Epithelial cell of prostate (primary cell): ENCODE measurements at regions not wholly inside any gene's neighbourhood (a gene's known extent, or its start where the extent isn't known, plus 50 kb on each side); places are given as distances from the start of the nearest gene placed in this dataset.

Source experiments
- DNase-seq: peaks from one replicate; pipeline ENCODE4 v3.0.0-alpha.2; 2011; ENCODE audit warnings: low read depth, low spot score
- H3K27ac ChIP-seq: fragments of 450-650 bp; 2 replicates; pipeline ENCODE4 v1.5.1; 2017; ENCODE audit warnings: mild to moderate bottlenecking

DNA sequence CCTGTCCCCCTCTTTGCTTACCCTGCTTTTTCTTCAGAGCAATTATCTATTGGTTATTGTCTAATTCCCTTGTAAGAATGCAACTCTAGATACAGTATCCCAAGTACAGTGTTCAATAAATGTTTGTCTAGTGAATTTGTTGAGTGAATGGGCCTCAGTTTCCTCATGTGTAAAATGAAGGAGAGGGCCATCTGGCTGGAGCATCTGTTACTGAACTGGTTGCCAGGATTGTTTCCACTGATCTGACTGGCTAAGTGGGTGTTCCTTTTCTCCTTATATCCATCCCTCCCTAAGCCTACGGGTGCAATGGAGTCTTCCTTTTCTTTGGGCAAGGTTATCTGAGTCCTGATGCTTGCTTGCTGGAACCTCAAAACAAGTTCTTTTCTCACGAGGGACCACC is 185.2 kb upstream of the RPS6KA3 start:
- no peak overlapping the region for H3K27ac ChIP-seq
- no peak for DNase-seq

DNA sequence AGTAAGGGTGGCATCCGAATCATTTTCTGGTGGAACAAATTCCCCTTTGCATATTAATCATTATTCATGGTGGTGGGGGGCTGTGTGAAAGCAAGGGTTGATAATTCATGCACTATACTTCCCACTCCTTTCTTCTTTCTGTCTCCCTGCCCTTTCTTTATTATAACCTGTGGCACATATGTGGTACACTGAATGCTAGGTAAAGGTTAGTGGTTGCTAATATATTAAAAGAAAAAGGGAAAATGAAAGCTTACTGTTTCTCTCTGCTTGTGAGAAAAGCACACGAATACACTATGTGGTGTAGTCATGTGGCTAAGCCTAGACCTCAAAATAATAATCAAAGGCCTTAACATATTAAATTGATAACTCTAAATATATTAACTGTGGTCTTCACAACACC is 178.4 kb upstream of the RPS6KA3 start:
- no peak for DNase-seq
- H3K27ac ChIP-seq: no peak overlapping the region

DNA sequence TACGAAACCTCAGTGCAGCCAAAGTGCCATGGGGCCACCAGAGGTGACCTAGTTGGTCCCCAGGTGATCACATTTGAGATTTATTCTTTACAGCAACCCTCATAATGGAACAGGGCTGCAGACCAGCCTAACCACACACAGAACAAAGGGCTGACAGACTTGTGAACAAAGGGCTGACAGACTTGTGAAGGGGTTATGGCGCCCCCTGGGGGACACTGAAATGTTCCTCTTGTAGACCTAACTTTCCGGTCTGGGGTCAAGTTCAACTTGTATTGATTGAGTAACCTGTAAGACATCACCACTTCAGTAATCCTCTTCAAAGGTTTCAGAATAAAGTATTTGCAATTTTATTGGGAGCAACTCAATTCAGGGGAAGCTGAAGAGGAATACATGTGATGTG is 175.9 kb upstream of the RPS6KA3 start:
- DNase-seq: peak; percentile 39
- H3K27ac ChIP-seq: no peak overlapping the region

DNA sequence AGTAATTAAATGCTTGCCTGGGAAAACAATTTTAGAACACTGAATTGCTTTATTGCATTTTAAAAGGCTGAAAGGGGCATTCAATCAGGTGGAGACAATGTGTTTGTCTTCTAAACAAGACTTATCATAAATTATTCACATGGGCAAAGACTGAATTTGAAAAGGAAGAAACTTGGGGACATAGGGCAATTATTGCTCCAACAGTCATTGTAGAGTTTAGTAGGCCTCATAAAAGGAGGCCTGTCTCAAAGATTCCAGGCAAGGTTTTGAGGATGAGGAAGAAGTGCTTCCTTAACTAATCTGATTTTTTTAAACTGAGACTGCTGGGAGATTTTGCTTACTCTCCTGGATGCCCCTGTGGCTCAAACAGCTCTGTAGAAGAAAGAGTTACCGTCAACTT is 174.4 kb upstream of the RPS6KA3 start:
- H3K27ac ChIP-seq: no peak overlapping the region
- DNase-seq: no peak

DNA sequence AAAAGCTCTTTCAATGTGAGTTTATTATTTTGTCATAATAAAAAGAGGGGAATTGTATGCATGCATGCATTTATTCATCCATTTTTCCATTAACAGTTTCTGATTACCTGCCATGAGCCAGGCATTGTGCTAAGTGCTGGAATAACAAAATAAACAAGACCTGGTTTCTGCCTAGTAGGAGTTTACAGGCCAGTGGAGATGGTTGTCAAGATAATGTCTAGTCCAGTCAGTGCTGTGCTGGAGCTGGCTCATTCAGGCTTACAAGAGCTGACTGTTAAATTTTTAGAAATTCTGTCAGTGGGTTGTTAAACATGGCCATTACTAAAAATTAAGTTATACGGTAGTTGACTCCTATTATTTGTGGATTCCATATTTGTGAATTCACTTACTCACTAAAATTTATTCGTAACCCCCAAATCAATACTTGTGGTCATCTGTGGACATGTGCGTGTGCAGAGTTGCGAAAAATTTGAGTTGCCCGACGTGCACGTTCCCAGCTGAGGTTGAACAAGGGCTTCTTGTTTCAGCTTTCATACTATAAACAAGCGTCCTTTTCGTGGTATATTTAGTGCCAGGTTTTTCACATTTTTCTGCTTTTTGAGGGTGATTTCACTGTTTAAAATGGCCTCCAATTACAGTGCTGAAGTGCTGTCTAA is 172.3 kb upstream of the RPS6KA3 start:
- no peak overlapping the region for H3K27ac ChIP-seq
- DNase-seq: no peak

DNA sequence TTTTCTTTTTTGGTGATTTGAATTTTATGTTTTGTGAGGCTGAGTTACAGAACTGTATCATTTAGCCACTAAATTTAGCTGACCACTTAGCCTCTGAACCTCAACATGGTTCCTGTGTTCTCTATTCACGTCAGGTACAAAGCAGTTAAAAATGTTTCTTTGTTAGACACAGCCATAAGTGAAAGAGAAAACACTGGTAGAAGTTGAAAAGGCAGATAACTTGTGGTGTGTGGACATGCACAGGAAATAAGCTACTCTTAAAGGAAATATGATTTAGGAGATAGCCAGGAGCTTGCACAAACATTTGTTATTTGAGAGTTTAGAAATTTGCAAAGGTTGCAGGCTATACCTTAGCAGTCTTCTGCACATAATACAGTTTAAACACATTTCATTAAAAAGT is 171.0 kb upstream of the RPS6KA3 start:
- DNase-seq: no peak

DNA sequence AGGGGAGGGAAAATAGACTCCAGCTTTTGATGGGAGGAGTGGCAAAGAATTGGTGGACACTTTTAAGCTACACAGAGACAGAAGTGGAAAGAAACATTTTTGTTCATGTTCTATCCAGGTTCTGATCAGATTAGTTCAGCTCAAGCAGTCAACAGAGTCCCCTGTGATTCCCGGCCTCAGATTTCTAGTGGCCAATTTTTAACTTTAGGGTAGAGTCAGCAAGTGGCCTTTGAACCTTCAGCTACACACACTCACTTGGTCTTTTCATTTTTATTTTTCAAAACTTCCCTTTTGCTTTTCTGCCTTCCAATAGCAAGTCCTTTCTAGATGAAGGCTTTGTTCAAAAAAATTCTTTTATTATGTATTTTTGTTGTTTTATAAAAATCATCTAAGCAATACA is 169.2 kb upstream of the RPS6KA3 start:
- DNase-seq: no peak
- H3K27ac ChIP-seq: no peak overlapping the region

More for the DNA sequence above, 171.0 kb upstream of the RPS6KA3 start:
- no peak overlapping the region for H3K27ac ChIP-seq

DNA sequence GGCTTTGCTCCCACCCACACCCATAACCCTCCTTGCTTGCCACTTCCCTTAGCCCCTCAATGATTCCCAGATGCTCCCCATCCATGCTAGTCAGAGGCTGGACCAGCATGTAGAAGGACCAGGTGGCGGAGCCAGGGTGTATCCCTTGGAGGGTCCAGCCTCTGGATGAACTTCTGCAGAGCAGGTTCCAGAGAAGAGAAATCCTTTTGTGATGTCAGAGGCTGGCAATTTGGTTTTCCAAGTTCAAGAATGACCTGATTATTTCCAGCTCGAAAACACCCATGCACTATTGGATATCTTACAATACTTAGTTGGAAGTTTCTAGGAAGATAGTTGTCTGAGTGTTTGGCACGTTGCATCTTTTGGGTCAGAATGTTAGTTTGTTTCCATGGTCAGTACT is 168.3 kb upstream of the RPS6KA3 start:
- no peak overlapping the region for H3K27ac ChIP-seq
- DNase-seq: no peak

DNA sequence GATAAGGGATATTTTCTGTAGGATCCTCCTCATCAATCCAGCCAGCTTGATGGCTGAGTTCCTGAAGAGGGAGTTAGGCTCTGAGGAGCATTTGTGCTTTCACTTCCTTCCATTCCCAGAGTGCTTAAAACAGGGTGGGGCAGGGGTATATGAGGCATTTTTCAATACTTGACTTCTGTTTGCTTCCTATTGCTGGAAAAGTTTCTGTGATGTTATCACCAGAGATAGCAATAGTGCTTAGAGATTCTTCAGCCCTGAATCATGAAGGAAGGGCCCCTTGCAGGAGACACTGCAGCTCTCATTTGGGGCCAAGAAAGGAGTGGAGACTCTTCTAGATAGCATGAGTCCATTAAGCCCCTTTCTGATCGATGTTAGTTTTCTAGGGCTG is 166.7 kb upstream of the RPS6KA3 start:
- H3K27ac ChIP-seq: no peak overlapping the region
- no peak for DNase-seq

DNA sequence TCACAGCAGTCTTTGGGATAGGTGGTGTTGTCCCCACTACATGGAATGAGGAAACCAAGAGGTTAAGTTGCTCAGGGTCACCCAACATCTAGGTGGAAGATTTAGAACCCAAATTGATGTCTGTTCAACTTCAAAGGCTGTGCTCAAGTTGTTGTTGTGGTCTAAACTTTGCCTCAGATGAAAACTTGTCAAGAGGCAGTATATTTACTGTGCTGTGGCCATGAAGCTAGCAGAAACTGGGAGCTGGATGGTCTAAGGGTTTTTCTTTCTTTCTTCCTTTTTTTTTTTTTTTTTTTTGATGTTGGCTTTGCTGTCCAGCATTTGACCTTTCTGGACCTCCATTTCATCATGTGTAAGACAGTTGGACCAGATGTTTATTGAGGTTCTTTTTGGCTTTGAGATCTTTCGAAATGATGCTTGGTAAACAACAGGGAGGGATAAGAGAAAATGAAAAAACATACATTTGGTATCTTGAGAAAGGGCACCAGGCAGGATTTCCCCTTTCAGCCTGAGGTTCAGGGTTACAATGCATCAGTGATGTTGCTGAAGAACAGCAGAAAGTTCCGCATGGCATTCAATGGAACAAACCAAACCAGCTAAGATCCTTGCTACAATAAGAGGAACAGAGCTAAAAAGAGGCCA is 166.2 kb upstream of the RPS6KA3 start:
- no peak for DNase-seq
- H3K27ac ChIP-seq: no peak overlapping the region

DNA sequence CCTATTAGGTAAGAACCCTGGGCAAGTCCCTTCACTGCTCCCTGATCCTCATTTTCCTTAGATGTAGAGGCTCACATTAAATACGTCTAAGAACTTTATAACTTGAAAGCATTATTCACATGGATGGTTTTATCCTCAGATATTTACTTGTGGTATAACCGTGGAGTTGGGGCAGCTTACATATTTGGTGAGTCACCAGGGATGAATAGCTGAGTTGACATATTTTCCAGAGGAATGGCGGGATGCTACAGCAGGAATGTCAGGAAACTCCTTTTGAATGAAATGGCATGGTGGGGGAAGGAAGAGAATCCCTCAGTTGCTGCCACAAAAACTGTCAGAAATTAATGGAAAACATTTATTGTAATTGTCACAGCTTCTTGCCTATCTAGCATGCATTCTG is 165.3 kb upstream of the RPS6KA3 start:
- no peak overlapping the region for H3K27ac ChIP-seq
- no peak for DNase-seq

DNA sequence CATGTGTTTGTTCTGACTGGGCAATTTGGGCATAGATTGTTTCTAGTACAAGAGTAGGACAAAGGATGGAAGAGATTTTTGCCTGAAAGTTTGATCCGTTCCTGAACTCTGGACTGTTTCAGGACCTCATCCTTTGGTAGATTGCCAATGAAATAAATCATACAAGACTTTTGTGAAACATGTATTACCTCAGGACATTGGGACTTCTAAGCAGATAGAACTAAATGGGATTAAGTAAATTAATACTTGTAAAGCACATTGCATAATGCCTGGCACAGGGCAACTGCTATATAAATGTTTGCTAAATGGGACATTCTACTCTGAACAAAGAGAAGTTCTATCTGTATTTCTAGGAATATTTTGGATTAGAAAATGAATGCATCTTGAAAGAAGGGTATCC is 164.8 kb upstream of the RPS6KA3 start:
- H3K27ac ChIP-seq: no peak overlapping the region
- DNase-seq: no peak

DNA sequence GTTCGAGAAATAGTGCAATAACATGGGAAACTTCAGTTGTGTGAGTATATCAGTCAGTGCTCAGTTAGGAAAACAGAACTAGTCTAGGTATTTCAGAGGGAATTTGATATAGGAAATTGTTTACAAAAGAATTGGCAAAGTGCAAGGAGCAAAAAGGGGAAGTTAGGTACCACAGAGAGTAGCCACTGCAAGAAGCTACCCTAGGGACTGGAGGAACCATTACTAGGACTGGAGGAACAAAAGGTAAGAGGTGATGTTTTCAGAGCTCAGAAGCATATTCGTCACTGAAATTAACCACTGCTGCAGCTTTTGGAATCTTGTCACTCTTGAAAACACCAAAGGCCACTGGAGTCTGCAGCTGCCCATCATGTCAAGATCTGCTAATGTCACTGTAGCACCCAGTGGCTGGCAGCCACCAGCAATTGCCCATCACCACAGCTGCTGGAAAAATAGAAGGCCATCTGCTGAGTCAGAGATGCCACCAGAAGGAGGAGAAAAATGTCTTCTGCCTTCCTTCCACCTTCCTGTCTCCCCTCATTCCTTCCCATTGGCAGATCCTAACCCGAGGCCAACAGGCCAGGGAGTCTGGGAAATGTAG is 160.6 kb upstream of the RPS6KA3 start:
- DNase-seq: no peak
- H3K27ac ChIP-seq: no peak overlapping the region

DNA sequence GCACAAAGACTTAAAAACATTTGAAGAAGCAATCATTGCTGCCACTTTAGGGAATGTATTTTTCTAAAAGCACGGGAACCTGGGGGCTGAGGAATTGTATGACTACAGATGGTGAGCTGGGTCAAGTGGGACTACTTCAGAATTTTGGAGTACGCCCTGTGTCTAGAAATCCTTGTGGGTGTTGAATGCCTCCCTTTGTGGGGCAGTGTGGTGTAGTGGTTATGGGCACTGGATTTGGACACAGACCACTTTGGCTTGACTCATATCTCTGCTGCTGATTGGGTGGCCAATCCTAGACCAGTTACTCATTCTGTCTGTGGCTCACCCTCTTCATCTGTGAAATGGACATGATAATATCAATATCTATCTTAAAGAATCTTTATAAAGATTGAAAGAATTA is 155.0 kb upstream of the RPS6KA3 start:
- H3K27ac ChIP-seq: no peak overlapping the region
- DNase-seq: no peak

DNA sequence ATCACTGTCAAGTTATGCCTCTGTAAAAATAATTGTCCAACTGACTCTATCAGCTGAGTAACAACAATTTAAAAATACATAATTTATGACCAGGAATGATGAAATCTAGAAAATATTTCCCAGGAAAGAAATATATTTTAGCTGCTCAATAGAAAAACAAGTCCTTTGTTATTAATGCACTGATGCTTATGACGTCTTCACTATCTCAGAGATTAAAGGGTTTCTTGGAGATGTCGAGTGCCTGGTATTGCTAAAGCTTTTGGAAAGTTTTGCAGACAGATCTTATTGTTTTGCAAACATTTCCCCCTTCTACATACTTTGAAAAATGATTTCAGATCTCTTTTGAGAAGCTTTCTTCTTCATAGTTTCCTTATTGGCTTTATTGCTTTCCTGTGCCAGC is 154.6 kb upstream of the RPS6KA3 start:
- DNase-seq: no peak
- no peak overlapping the region for H3K27ac ChIP-seq

DNA sequence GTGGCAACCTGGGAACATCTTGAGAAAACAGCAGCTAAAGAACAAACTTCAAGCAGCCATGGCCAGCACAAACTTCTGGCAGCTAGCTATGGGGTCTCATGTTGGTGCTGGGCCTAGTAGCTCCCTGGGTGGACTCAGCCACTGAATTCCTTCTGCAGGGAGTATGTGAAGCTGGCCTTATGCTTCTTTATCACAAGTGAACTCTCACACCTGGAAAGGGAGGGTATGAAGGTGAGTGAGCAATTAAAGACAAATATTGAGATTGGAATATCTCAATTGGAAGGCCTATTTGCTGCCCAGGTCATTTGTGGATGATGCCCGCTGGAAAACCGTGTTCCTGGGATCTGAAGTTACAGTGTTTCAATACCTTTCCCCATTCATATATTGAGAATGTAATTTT is 153.3 kb upstream of the RPS6KA3 start:
- H3K27ac ChIP-seq: no peak overlapping the region
- DNase-seq: no peak

DNA sequence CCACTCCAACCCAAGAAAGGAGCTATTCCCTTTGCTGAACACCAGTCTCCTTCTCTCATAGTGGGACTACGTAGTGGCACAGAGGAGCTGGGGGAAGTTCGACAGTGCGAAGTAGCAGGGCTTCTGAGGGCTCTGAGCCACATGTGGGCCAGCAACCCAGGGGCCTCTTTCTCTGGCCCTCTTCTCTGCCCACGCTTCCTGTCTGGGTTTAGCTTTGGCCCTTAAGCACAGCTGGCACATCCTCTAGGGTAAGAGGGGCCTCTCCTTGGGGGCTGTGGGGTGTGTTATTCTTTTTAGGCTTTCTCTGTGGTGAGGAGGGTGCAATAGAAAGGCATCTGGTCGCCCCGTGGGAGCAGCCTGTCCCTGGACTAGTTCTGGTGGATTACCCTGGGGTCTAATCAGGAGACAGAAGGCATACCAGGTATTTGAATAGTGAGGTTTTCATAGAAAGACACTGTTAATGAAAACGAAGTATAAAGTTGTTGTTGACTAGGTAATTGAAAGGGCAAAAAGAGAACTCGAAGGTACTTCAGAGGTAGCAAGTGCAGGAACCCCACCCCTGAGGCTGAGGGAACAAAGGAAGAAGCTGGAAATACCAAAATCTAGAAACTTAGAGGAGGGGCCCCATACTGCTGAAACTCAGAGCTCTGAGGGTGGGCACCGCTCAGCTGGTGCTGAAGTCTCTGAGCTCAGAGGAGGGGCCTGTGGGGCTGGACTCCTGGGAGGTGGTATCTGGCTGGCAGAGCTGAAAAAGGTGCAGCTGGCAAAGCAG is 151.9 kb upstream of the RPS6KA3 start:
- no peak for DNase-seq
- no peak overlapping the region for H3K27ac ChIP-seq

DNA sequence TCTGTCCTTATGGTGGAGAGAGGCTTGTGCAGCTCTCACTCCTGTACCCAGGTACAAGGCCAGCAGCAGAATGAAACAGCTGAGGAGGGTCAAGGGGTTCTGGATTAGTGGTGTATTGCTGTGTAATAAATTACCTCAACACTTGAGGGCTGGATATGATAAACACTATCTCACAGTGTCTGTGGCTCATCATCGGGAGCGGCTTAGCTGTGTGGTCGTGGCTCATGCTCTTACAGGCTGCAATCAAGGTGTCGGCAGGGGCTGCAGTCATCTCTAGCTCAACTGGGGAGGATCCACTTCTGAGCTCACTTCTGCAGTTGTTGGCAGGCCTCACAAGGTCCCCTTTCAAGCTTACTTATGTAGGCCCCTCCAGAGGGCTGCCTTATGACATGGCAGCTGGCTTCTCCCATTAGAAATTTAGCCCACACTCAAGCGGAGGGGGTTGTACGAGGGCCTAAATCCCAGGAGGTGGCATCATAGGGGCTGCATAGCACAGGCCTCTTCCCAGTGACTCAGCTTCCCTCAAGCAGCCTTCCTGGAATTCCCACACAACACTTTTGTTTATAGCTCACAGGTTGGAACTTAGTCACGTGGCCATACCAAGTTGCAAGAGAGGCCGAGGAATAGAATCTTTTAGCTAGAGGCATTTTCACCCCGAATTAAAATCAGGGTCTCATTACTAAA is 148.2 kb upstream of the RPS6KA3 start:
- no peak for DNase-seq
- H3K27ac ChIP-seq: no peak overlapping the region

DNA sequence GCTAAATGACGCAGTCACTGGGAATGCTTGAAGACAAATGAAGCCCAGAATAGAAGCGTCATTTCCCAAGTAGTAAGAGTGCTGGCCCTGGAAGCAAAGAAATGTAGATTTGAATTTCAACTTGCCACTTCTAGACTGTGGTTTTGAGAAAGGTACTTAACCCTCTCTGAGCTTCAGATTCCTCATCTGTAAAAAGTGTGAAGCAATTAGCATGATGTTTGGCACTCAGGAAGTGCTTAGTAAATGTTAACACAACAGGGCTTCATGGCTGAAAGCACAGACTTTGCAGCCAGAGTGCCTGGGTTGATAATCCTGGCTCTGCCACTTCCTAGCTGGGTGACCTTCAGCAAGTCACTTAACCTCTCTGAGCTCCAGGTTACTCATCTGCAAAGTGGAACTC is 147.4 kb upstream of the RPS6KA3 start:
- DNase-seq: no peak
- no peak overlapping the region for H3K27ac ChIP-seq

DNA sequence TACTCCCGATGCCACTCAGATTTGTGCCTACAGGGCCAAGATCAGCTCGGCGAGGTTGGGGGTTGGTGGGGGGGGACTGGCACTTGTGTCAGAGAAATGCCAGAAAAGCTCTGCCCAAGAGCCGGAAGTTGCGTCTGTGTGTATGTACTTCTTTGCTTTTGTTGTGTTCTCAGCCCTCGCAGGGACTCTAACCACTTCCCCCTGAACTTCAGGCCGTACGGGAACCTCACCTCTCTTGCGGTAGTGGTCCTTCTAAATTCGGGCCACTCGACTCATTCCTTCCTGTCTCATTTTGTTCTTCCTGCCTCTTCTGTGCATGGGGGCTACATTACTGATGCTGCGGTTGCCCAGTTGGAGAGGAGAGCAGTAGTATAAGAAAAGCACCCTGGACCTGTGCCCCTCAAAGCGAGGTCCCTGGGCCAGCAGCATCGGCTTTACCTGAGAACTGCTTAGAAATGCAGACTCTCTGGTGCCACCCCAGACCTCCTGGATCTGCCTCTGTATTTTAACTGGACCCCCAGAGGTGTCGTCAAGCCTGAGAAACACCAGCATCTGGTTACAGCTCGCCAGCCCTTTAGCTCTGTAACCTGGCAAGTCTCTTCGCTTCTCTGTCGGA is 146.3 kb upstream of the RPS6KA3 start:
- H3K27ac ChIP-seq: no peak overlapping the region
- DNase-seq: no peak
